Body of pancreas (tissue), 4 donors: ENCODE measurements at regions not wholly inside any gene's neighbourhood (a gene's known extent, or its start where the extent isn't known, plus 50 kb on each side); places are given as distances from the start of the nearest gene placed in this dataset.

Source experiments
- ATAC-seq: fragments of 150-250 bp; one replicate; pipeline ENCODE4 v1.9.1; 2016
- DNase-seq, 4 donors: peaks; one replicate each; pipeline ENCODE4 v3.0.0-alpha.2; 2019
- H3K27ac ChIP-seq, 4 donors: fragments of 200-600 bp; sonication (generic); 1 replicate in 3 of 4; 2 replicates in 1 of 4; pipeline versions ENCODE4 v1.5.1 to v1.6.1; 2016 to 2019; ENCODE audit warnings: mild to moderate bottlenecking in 1 of 4, mixed read lengths in 1 of 4, moderate library complexity in 1 of 4
- H3K27me3 ChIP-seq, 2 donors: fragments of 200-600 bp; sonication (generic); one replicate each; pipeline ENCODE4 v1.6.0; 2016; ENCODE audit warnings: mild to moderate bottlenecking in 1 of 2
- H3K36me3 ChIP-seq, 2 donors: fragments of 200-600 bp; sonication (generic); replicated peaks in 1 of 2; 2 replicates each; pipeline ENCODE4 v1.5.1; 2016; ENCODE audit warnings: low read depth in 2 of 2; ENCODE audit not compliant: insufficient read depth in 1 of 2
- H3K4me1 ChIP-seq: fragments of 200-600 bp; sonication (generic); one replicate; pipeline ENCODE4 v1.6.0; 2016
- H3K4me3 ChIP-seq, 2 donors: fragments of 200-600 bp; sonication (generic); 1 replicate in 1 of 2; 2 replicates in 1 of 2; pipeline ENCODE4 v1.5.1; 2016 to 2019
- H3K9me3 ChIP-seq, 3 donors: fragments of 200-600 bp; sonication (generic); 1 replicate in 2 of 3; 2 replicates in 1 of 3; pipeline ENCODE4 v1.5.1; 2016
- CTCF ChIP-seq, 7 experiments: fragments of 450-650 bp in 4 of 7; fragments of 200-600 bp in 3 of 7; sonication (generic) in 3 of 7; IDR thresholded peaks; one replicate each; pipeline ENCODE4 v1.5.1; 2016 to 2019; ENCODE audit warnings: antibody characterized with exemption in 7 of 7
- POLR2A ChIP-seq, 3 donors: fragments of 450-650 bp; IDR thresholded peaks; one replicate each; pipeline ENCODE4 v1.6.1; 2016; ENCODE audit warnings: antibody characterized with exemption in 3 of 3, mild to moderate bottlenecking in 2 of 3
- WGBS, 2 donors: methylation state at CpG; one replicate each; pipeline ENCODE4 v1.1.5; 2017; 5-methylcytosine and 5-hydroxymethylcytosine counted together
- intact Hi-C: fragments of 100-400 bp; cut with DNase I; formaldehyde crosslinking; loops from one replicate; pipeline ENCODE4 v1.15.1; 2023

GRCh38 chr7:32258265-32258664, 188.1 kb upstream of the PDE1C start:
- Histone ChIP-seq H3K27ac (no peak overlapping the region), H3K4me3 (no peak overlapping the region), H3K4me1 (no peaks in the 10 kb centered on the region), H3K9me3 (no peaks in the 10 kb centered on the region), H3K27me3 (no peaks in the 10 kb centered on the region), H3K36me3 (no peaks in the 10 kb centered on the region)
- 75 to 76% methylated on average over 4 of the region's 4 CpGs for WGBS, 2 donors
- DNase-seq: no peak
- no peak for TF ChIP-seq CTCF (IDR thresholded peaks at IDR 0.05)
- no peak for TF ChIP-seq POLR2A (IDR thresholded peaks at IDR 0.05)
- no peak for ATAC-seq
- intact Hi-C loops: no loop called here

- H3K27me3 ChIP-seq: no peaks in the 10 kb centered on the region
- no peaks in the 10 kb centered on the region for H3K36me3 ChIP-seq
- TF ChIP-seq CTCF (IDR thresholded peaks at IDR 0.05) (no peak), POLR2A (IDR thresholded peaks at IDR 0.05) (no peak)
- H3K27ac ChIP-seq: no peak overlapping the region
- ATAC-seq: no peak
- intact Hi-C loops: no loop called here
- no peaks in the 10 kb centered on the region for H3K4me1 ChIP-seq
- H3K9me3 ChIP-seq: no peaks in the 10 kb centered on the region
- no peak for DNase-seq
- H3K4me3 ChIP-seq: no peak overlapping the region
- 65 to 81% methylated on average over 1 of the region's 1 CpG for WGBS, 2 donors
Measured at GRCh38 chr7:32257621-32258020, 187.4 kb upstream of the PDE1C start.

GRCh38 chr7:32256811-32257210, 186.6 kb upstream of the PDE1C start:
- H3K9me3 ChIP-seq: no peaks in the 10 kb centered on the region
- ATAC-seq (no peak), DNase-seq (no peak)
- intact Hi-C loops: no loop called here
- H3K27me3 ChIP-seq: no peaks in the 10 kb centered on the region
- no peaks in the 10 kb centered on the region for H3K4me1 ChIP-seq
- H3K36me3 ChIP-seq: no peaks in the 10 kb centered on the region
- no peak overlapping the region for H3K4me3 ChIP-seq
- 64 to 68% methylated on average over 2 of the region's 2 CpGs for WGBS, 2 donors
- no peak for TF ChIP-seq CTCF (IDR thresholded peaks at IDR 0.05)
- TF ChIP-seq POLR2A (IDR thresholded peaks at IDR 0.05): no peak
- no peak overlapping the region for H3K27ac ChIP-seq

GRCh38 chr7:32256376-32256775, 186.2 kb upstream of the PDE1C start:
- ATAC-seq: no peak
- no peaks in the 10 kb centered on the region for H3K4me1 ChIP-seq
- no peaks in the 10 kb centered on the region for H3K27me3 ChIP-seq
- intact Hi-C loops: no loop called here
- 52 to 62% methylated on average over 2 of the region's 2 CpGs for WGBS, 2 donors
- no peak overlapping the region for H3K4me3 ChIP-seq
- DNase-seq: no peak
- TF ChIP-seq POLR2A (IDR thresholded peaks at IDR 0.05) (no peak), CTCF (IDR thresholded peaks at IDR 0.05) (no peak)
- H3K27ac ChIP-seq: no peak overlapping the region
- no peaks in the 10 kb centered on the region for H3K36me3 ChIP-seq
- no peaks in the 10 kb centered on the region for H3K9me3 ChIP-seq

GRCh38 chr7:32255036-32255435, 184.8 kb upstream of the PDE1C start:
- TF ChIP-seq CTCF (IDR thresholded peaks at IDR 0.05) (no peak), POLR2A (IDR thresholded peaks at IDR 0.05) (no peak)
- no peak overlapping the region for H3K27ac ChIP-seq
- H3K27me3 ChIP-seq: no peaks in the 10 kb centered on the region
- no peaks in the 10 kb centered on the region for H3K36me3 ChIP-seq
- WGBS, 2 donors: 76 to 82% methylated on average over 6 of the region's 6 CpGs
- H3K4me3 ChIP-seq: no peak overlapping the region
- DNase-seq: no peak
- no peaks in the 10 kb centered on the region for H3K9me3 ChIP-seq
- no peaks in the 10 kb centered on the region for H3K4me1 ChIP-seq
- ATAC-seq: no peak
- intact Hi-C loops: no loop called here
